Astrocyte of the spinal cord (primary cell): ENCODE measurements at regions not wholly inside any gene's neighbourhood (a gene's known extent, or its start where the extent isn't known, plus 50 kb on each side); places are given as distances from the start of the nearest gene placed in this dataset.

ENCODE experiments used
- DNase-seq: peaks from one replicate; pipeline ENCODE4 v3.0.0; 2011; ENCODE audit warnings: low read depth, low spot score
- H3K4me3 ChIP-seq: 2 replicates; pipeline ENCODE4 v1.5.1; 2011; ENCODE audit warnings: low read depth, mild to moderate bottlenecking, low read length, moderate library complexity
- in situ Hi-C: cut with HindIII; loops from 2 replicates; pipeline ENCODE4 v1.10.0; 2017; ENCODE audit warnings: low sequenced_read_pairs
- TF ChIP-seq, protein P1 (sequence below): IDR thresholded peaks from 2 replicates; pipeline ENCODE4 v1.5.1; 2012; ENCODE audit warnings: low read depth, mild to moderate bottlenecking, low read length, inconsistent platforms

DNA sequence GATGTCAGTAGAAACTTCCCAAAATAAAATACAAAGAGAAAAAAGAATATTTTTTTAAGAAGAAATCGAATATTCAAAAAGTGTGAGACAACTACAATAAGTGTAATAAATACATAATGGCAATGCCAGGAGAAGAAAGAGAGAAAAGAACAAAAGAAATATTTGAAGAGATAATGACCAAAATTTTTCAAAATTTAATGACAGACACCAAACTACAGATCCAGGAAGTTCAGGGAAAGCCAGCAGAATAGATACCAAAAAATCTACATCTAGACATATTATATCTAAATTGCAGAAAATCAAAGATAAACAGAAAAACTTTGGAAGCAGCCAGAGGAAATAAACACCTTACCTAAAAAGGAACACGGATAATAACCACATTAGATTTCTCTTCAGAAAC lies 66.8 kb upstream of the CDK1 start:
- TF ChIP-seq, protein P1, sequence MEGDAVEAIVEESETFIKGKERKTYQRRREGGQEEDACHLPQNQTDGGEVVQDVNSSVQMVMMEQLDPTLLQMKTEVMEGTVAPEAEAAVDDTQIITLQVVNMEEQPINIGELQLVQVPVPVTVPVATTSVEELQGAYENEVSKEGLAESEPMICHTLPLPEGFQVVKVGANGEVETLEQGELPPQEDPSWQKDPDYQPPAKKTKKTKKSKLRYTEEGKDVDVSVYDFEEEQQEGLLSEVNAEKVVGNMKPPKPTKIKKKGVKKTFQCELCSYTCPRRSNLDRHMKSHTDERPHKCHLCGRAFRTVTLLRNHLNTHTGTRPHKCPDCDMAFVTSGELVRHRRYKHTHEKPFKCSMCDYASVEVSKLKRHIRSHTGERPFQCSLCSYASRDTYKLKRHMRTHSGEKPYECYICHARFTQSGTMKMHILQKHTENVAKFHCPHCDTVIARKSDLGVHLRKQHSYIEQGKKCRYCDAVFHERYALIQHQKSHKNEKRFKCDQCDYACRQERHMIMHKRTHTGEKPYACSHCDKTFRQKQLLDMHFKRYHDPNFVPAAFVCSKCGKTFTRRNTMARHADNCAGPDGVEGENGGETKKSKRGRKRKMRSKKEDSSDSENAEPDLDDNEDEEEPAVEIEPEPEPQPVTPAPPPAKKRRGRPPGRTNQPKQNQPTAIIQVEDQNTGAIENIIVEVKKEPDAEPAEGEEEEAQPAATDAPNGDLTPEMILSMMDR = no peak
- in situ Hi-C loops = no loop called here
- DNase-seq = no peak
- H3K4me3 ChIP-seq = no peak overlapping the region

- no peak for DNase-seq
- TF ChIP-seq, protein P1 = no peak
- no peak overlapping the region for H3K4me3 ChIP-seq
- in situ Hi-C loops = no loop called here
Measured at GRCh38 chr10:60710041-60710440, 68.2 kb upstream of the CDK1 start.

- TF ChIP-seq, protein P1 = no peak
- H3K4me3 ChIP-seq = no peak overlapping the region
- DNase-seq = no peak
- in situ Hi-C loops = no loop called here
Measured at GRCh38 chr10:60708666-60709065, 69.6 kb upstream of the CDK1 start.

DNA sequence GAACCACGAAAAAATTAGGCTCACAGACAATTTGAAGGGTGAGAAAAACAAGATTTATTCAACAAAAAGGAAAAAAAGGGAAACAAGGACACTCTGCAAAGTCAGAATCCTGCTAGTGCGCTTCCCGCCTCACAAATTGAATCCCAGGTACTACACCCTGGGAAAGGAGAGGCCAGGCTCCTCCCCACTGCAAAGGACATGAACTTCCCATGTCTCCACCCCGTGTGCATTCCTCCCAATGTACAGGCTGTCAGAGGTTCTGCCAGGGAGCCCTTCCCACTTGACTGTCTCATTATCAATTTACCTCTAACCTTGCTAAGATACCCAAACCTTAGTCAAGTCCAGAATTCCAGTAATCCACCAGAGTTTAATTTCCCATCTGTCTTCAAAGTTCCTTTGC lies 70.4 kb upstream of the CDK1 start:
- DNase-seq = no peak
- H3K4me3 ChIP-seq = no peak overlapping the region
- in situ Hi-C loops = no loop called here
- TF ChIP-seq, protein P1 = no peak

DNA sequence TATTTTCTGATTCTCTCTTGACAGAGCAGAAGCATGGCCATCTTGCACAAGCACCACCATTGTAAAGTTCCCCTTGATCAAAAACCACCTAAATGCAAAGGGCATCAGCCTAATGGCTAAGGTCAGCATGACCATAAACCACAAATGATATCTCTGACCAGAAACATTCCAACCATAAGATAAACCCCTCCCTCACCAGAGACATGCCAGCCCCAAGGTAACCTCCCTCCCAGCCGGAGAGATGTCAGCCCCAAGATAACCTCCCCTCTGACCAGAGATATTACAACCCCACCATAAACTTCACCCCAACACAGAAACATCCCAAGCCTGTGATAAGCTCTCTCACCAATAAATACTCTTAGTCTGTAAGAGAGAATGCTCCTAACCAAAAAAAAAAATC lies 72.1 kb upstream of the CDK1 start:
- DNase-seq = no peak
- in situ Hi-C loops = no loop called here
- TF ChIP-seq, protein P1 = no peak
- no peak overlapping the region for H3K4me3 ChIP-seq

DNA sequence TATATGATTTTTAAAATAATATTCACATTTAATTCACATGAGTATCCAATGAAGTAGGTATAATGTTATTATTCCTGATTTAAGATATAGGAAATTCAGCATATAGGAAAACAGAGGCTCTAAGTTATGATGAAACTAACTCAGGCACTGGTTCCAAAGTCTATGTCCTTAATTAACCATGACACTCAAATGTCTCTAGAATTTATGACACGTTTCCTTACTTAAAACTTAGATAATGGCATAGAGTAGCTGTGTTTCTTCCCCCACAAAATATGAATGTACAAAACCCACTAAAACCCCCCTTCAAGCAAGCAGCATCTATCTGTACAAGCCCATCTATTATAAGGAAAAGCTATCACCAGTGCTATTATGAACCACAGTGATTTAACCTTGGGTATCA lies 72.9 kb upstream of the CDK1 start:
- no peak for DNase-seq
- H3K4me3 ChIP-seq = no peak overlapping the region
- in situ Hi-C loops = no loop called here
- TF ChIP-seq, protein P1 = no peak

- H3K4me3 ChIP-seq = no peak overlapping the region
- TF ChIP-seq, protein P1 = no peak
- peak; percentile 33 for DNase-seq
- in situ Hi-C loops = no loop called here
Measured at GRCh38 chr10:60704471-60704870, 73.8 kb upstream of the CDK1 start.
